HUDEP-2 (cell line): ENCODE measurements at regions not wholly inside any gene's neighbourhood (a gene's known extent, or its start where the extent isn't known, plus 50 kb on each side); places are given as distances from the start of the nearest gene placed in this dataset.

ENCODE experiments used
- DNase-seq, 76 experiments: peaks; one replicate each; lab custom pipeline; 2025; ENCODE audit not compliant: unreplicated experiment in 76 of 76; lab: John Stamatoyannopoulos, UW

DNA sequence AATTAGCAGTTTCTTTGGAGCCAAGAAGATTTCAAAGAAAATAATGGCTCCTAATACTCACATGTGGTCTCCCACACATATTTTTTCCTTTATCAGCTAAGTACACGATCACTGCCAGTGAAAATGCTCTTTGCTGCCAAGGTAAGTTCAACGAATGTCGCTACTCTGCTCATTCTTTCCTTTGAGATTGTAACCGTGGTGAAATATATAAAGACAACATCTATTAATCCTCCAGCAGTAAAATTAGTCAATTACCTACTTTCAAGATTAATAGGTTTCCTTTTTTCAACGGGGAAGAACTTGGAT, 672.2 kb downstream of the GATA3 start:
- no peak for DNase-seq

DNA sequence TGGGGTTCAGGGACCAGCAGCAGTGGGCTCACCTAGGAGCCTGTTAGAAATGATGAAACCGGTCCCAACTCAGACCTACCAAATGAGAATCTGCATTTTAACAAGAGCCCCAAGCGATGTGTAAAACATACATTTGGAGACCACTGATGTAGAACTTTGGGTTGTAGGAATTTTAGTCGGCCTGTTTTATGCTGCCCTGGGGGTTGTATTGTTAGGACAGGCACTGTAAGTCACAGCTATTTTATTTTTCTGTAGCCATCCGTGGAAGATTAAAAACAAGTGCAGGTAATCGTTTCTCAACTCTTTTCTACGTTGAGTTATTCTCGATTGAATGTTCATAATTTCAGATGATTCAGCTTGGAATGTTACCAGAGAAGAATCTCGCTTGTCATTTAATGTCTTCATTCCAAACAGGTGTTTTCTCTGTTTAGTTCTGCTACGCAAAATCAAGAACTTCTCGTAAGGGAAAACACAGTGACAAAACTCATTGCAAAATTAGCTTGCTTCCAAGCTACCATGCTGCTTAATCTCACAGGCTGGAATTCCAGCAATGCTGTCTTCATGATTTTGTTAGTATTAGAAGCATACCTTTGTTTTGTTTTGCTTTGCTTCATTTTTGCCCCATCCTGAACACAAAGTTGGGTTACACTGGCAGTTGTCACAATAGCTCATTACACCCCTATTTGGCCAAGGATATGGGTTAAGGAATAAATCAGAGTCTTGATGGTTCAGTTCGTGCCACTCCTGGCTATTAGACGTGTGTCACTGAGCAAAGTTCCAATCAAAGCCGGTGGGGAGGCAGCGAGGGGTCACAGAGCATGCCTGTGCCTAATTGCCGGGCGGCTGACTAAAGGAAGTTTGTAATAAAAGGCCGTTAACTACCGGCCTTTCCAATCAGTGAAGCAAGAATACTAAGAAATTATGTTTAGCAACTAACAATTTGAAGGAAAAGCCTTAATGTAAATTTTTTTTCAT, 676.9 kb downstream of the GATA3 start:
- DNase-seq: no peak

GRCh38 chr10:8738987-8739386, 684.5 kb downstream of the GATA3 start:
- DNase-seq: no peak

GRCh38 chr10:8752146-8752843, 697.8 kb downstream of the GATA3 start:
- DNase-seq: no peak

- DNase-seq: no peak
Measured at GRCh38 chr10:8758029-8758428, 703.5 kb downstream of the GATA3 start.

DNA sequence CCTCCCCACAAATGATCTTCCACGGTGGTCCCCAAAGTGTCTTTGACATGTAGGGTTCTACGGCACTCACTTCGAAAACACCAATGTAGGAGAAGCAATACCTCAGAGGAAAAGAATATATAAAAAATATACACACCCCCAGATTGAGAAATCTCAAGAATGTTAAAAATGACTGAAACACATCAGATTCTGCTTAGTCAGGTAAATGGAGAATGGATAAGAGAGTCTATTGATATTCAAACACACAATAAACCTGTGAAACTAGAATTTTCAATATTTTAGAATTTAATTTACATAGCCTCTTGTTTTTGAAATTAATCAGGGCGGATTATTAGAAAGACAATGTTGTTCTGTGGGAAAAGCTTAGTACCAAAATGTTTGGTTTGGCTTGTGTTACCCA, 712.4 kb downstream of the GATA3 start:
- DNase-seq: no peak

- DNase-seq: no peak
Measured at GRCh38 chr10:8767591-8767990, 713.1 kb downstream of the GATA3 start.

DNA sequence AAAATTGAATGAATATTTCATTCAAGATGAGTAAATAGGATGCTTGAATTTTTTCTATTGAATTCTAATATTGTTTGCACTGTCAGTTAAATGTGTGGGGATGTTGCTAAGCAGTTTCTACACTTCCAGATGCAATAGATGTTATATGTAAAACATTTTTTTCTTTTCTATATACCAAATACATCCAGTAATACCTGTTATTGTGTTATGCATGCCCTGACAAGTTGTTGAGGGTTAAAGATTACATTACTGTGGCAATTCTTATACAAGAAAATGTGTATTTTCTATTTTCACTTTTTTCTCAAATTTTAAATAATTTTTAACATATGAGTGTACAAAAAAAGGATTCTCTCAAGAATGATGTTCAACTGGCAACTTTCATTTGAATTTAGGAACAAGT, 713.9 kb downstream of the GATA3 start:
- no peak for DNase-seq

- peak in 1 of 76 experiments; percentile 1 for DNase-seq
Measured at GRCh38 chr10:8768852-8769251, 714.4 kb downstream of the GATA3 start.

GRCh38 chr10:8776926-8777622, 722.6 kb downstream of the GATA3 start:
- DNase-seq: no peak

- DNase-seq: no peak
Measured at GRCh38 chr10:8778713-8779112, 724.2 kb downstream of the GATA3 start.

GRCh38 chr10:8787649-8788048, 733.2 kb downstream of the GATA3 start:
- DNase-seq: no peak

DNA sequence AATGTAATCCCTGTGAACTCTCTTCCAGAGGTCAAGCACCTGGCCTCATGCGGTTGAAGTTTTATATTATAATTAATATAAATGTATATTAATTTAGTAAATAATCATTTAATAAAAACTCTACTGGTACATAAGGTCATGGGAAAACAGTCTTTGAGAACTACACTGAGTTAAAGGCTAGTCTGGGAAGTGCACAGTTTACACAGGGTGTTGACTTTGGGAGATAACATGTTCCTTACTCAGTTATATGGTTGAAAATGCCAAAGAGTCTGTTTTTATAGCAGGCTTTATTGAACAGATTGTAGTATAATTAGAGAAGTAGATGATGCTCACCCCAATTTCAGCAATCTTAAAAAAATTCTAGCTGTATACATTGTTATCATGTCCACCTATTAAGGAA, 735.9 kb downstream of the GATA3 start:
- no peak for DNase-seq

- DNase-seq: no peak
Measured at GRCh38 chr10:8794860-8795259, 740.4 kb downstream of the GATA3 start.

- no peak for DNase-seq
Measured at GRCh38 chr10:8800426-8800825, 745.9 kb downstream of the GATA3 start.

DNA sequence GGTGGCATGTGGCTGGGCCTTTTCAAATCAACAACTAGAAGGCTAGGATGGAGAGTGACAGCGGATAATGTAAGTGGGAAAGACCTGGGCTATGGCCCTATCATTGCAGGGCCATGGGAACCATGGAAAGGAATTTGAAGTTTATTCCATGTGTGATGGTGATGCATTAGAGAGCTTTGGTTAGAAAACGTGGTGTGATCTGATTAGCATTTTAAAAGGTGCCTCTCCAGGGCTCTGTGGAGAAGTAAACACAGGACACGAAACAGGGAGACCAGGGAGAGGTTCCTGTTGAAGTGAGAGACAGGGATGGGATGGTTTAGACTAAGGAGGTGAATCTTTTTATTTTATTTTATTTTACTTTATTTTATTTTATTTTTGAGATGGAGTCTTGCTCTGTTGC, 749.5 kb downstream of the GATA3 start:
- no peak for DNase-seq

GRCh38 chr10:8810677-8811076, 756.2 kb downstream of the GATA3 start:
- no peak for DNase-seq

DNA sequence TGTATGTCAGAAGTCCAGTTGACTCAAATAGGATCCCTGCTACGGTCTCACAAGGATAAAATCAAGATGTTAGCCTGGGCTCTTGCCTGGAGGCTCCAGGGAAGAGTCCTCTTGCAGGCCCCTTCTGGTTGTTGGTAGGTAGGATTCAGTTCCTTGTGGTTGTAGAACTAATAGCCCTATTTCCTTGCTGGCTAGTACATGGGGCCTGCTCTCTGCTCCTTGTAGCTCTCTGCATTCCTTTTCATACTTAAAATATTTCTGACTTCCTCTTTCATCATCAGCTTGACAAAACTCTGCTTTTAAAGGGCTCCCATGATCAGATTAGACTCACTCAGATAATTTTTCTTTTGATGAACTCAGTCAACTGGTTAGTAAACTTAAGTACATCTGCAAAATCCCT, 756.7 kb downstream of the GATA3 start:
- DNase-seq: no peak

DNA sequence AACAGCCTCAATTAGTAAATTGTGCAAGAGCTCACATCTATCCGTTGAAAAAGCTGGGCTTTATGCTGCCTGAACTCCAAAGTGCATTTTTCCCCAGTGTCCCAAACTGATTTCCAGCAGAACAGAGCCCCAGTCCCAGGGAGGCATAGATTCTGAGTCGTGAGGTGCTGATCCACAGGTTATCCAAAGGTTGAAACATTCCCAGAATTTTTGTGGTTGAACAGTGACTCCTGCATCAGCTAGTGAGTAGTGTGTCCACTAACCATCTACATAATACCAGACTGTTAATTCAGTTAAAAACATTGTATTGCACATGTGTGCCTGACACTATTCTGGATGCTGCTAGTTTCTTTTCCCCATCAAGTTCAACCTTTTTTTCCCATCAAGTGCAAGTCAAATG, 761.5 kb downstream of the GATA3 start:
- no peak for DNase-seq

DNA sequence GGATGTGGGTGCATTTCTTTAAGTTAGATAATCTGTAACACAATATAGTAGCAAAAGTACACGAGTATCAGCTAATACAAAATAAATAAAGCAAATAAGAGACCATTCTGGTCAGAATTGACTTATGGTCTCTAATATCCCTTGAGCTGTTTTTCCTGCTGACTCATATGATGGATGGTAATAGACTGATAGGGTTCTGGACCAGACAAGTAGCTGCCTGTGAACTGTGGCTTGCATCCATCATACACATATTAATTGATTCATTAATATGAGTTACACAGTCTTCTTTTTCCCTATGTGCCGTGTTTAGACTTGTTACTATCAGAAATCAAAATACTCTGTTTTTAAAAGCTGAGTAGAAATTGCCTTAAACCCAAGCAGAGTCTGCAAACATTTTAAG, 762.8 kb downstream of the GATA3 start:
- no peak for DNase-seq

DNA sequence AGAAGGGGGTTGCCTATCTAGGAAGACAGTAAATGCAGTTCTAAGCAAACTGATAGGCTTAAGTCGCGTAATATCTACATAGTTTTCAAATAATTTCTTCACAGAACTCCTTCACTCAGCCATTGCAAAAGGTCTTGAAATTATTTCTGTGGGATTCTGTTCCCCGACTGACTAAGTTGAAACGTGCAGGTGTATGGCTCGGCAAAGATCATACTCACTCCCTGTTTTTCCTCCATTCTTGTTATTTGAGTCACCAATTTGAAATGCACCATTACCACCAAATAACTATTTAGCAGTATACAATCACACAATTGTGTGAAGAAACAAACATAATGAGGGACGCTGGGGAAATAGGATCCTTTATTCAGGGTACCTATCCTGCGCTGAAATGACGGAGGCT, 771.1 kb downstream of the GATA3 start:
- DNase-seq: no peak

DNA sequence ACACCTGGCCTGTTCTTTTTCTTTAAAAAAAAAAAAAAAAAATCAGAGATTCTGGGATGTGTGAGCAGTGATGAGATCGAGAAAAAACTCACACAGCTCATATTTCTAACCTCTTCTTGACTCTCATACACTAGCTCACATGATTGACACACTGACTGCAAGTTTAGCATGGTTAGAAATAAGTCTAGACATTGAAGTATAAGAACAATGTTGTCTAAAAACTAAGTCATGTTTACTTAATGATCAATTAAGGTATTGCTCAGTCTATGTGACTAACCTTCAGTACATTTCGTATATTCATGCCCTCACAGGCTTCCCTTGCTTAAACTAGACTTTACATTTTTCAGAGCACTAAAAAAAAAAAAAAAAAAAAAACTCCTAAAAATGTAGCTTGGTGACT, 775.1 kb downstream of the GATA3 start:
- DNase-seq: no peak
